ENCODE measurements at regions not wholly inside any gene's neighbourhood (a gene's known extent, or its start where the extent isn't known, plus 50 kb on each side); places are given as distances from the start of the nearest gene placed in this dataset.

DNA sequence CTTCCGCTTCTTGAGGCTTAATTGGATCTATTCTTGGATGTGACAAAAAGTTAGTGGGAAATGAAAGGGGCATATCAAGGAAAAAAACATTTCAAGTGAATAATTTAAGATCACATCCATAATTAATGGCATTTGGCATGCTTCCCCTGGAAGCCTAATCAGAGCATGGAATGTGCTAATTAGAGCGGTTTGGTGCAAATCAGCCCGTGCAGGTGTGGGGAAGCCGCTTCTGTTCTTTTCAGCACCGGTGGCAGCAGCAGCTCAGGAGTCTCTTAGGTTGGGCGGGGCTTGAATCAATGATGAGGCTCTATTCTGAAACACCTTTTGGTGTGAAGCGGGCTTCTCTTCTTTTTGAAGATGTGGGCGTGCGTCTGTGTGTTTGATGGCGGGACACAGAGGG lies 301.2 kb downstream of the LRFN2 start:
- TF ChIP-seq, protein P1, sequence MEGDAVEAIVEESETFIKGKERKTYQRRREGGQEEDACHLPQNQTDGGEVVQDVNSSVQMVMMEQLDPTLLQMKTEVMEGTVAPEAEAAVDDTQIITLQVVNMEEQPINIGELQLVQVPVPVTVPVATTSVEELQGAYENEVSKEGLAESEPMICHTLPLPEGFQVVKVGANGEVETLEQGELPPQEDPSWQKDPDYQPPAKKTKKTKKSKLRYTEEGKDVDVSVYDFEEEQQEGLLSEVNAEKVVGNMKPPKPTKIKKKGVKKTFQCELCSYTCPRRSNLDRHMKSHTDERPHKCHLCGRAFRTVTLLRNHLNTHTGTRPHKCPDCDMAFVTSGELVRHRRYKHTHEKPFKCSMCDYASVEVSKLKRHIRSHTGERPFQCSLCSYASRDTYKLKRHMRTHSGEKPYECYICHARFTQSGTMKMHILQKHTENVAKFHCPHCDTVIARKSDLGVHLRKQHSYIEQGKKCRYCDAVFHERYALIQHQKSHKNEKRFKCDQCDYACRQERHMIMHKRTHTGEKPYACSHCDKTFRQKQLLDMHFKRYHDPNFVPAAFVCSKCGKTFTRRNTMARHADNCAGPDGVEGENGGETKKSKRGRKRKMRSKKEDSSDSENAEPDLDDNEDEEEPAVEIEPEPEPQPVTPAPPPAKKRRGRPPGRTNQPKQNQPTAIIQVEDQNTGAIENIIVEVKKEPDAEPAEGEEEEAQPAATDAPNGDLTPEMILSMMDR (IDR thresholded peaks at IDR 0.05; ENCODE audit: poor library complexity): no peak
- no peak for TF ChIP-seq EZH2phosphoT487 (IDR thresholded peaks at IDR 0.05; ENCODE audit: low read depth, severe bottlenecking, unreplicated experiment)
- no peak for TF ChIP-seq EZH2 (IDR thresholded peaks at IDR 0.05; ENCODE audit: borderline replicate concordance)
